H1 (cell line): ENCODE measurements at regions not wholly inside any gene's neighbourhood (a gene's known extent, or its start where the extent isn't known, plus 50 kb on each side); places are given as distances from the start of the nearest gene placed in this dataset.

Experiments used
- CTCF ChIA-PET: fragments of 300-600 bp; sonication (Branson Sonifier 250); formaldehyde crosslinking; loops from one replicate; lab custom pipeline; 2021; ENCODE audit not compliant: partially characterized antibody; lab: Charles Lee
- POLR2A ChIA-PET: fragments of 300-600 bp; sonication (Branson Sonifier 250); formaldehyde crosslinking; loops from one replicate; lab custom pipeline; 2021; ENCODE audit warnings: inconsistent platforms; ENCODE audit not compliant: partially characterized antibody; lab: Charles Lee
- DNase-seq, 2 experiments: peaks; one replicate each; pipeline versions ENCODE4 v3.0.0 to v3.0.0-alpha.2; 2010 to 2022; ENCODE audit warnings: low spot score in 2 of 2, low read depth in 1 of 2, mixed read lengths in 1 of 2
- FAIRE-seq: peaks from 2 replicates; lab custom pipeline; 2011; peaks lifted over from hg19 to GRCh38; lab: Jason Lieb, UNC
- H2AFZ ChIP-seq: 2 replicates; pipeline ENCODE4 v1.8.1; 2012; ENCODE audit warnings: low read length, inconsistent platforms
- H2AK5ac ChIP-seq: 2 replicates; pipeline ENCODE4 v1.6.1; 2013; ENCODE audit warnings: low read depth, low read length
- H2BK120ac ChIP-seq: replicated peaks from 2 replicates; pipeline ENCODE3; 2013; ENCODE audit warnings: low read depth, low read length, inconsistent platforms
- H2BK12ac ChIP-seq: 2 replicates; pipeline ENCODE4 v1.6.1; 2013; ENCODE audit warnings: low read depth, low read length
- H2BK15ac ChIP-seq: 2 replicates; pipeline ENCODE4 v1.6.1; 2013; ENCODE audit warnings: low read length
- H2BK20ac ChIP-seq: 2 replicates; pipeline ENCODE4 v1.6.1; 2013; ENCODE audit warnings: low read length
- H2BK5ac ChIP-seq: 2 replicates; pipeline ENCODE4 v1.6.1; 2013; ENCODE audit warnings: low read depth, low read length
- H3K14ac ChIP-seq: 2 replicates; pipeline ENCODE4 v1.6.1; 2013; ENCODE audit warnings: inconsistent platforms; ENCODE audit not compliant: insufficient read length
- H3K18ac ChIP-seq: 2 replicates; pipeline ENCODE4 v1.6.1; 2013; ENCODE audit warnings: low read length; ENCODE audit errors: extremely low read depth
- H3K23ac ChIP-seq: 2 replicates; pipeline ENCODE4 v1.6.1; 2013; ENCODE audit warnings: inconsistent platforms; ENCODE audit not compliant: insufficient read length
- H3K23me2 ChIP-seq: 2 replicates; pipeline ENCODE4 v1.6.1; 2013; ENCODE audit warnings: low read depth, low read length
- H3K27ac ChIP-seq: 2 replicates; pipeline ENCODE4 v1.6.1; 2011; ENCODE audit warnings: low read depth, low read length, inconsistent platforms
- H3K27me3 ChIP-seq, 4 experiments: replicated peaks in 1 of 4; 1 replicate in 1 of 4; 2 replicates in 3 of 4; pipeline versions ENCODE4 v1.6.1 to v1.8.1; 2011 to 2013; ENCODE audit warnings: low read length in 3 of 4, mild to moderate bottlenecking in 3 of 4, inconsistent platforms in 2 of 4, mixed read lengths in 2 of 4, moderate library complexity in 1 of 4; ENCODE audit not compliant: control insufficient read depth in 3 of 4, insufficient read depth in 3 of 4; ENCODE audit errors: extremely low read depth in 1 of 4
- H3K36me3 ChIP-seq, 4 experiments: 2 replicates each; pipeline versions ENCODE4 v1.6.1 to v1.8.1; 2011 to 2013; ENCODE audit warnings: mild to moderate bottlenecking in 4 of 4, low read length in 3 of 4, moderate library complexity in 2 of 4, control low read depth in 1 of 4, inconsistent platforms in 1 of 4; ENCODE audit not compliant: insufficient read depth in 4 of 4, control insufficient read depth in 2 of 4
- H3K4ac ChIP-seq: replicated peaks from 2 replicates; pipeline ENCODE3; 2013; ENCODE audit warnings: low read length, low read depth, mixed read lengths, inconsistent platforms; ENCODE audit not compliant: insufficient read length
- H3K4me1 ChIP-seq, 4 experiments: replicated peaks in 1 of 4; 1 replicate in 1 of 4; 2 replicates in 3 of 4; pipeline versions ENCODE4 v1.6.1 to v1.8.1; 2011 to 2013; ENCODE audit warnings: low read length in 3 of 4, inconsistent platforms in 2 of 4, mixed read lengths in 1 of 4; ENCODE audit not compliant: insufficient read depth in 4 of 4, control insufficient read depth in 3 of 4
- H3K4me2 ChIP-seq, 2 experiments: 2 replicates each; pipeline versions ENCODE4 v1.6.1 to v1.8.1; 2011 to 2013; ENCODE audit warnings: low read depth in 2 of 2, low read length in 2 of 2, control low read depth in 1 of 2, inconsistent platforms in 1 of 2, mild to moderate bottlenecking in 1 of 2; ENCODE audit not compliant: insufficient read depth in 1 of 2
- H3K4me3 ChIP-seq, 4 experiments: fragments of 200-600, 300-600 bp in 1 of 4; sonication (generic), shearing (Covaris generic), sonication (Bioruptor Twin) in 1 of 4; 2 replicates each; pipeline versions ENCODE4 v1.5.1 to v1.8.1; 2011 to 2016; ENCODE audit warnings: low read length in 4 of 4, low read depth in 3 of 4, control low read depth in 2 of 4, inconsistent platforms in 2 of 4, mild to moderate bottlenecking in 2 of 4, mixed read lengths in 1 of 4, moderate library complexity in 1 of 4; ENCODE audit not compliant: insufficient read depth in 2 of 4; ENCODE audit errors: extremely low read depth in 1 of 4
- H3K56ac ChIP-seq: replicated peaks from 2 replicates; pipeline ENCODE3; 2013; ENCODE audit warnings: low read depth, mild to moderate bottlenecking, mixed read lengths, low read length, inconsistent platforms; ENCODE audit not compliant: insufficient read length
- H3K79me1 ChIP-seq: 2 replicates; pipeline ENCODE4 v1.6.1; 2013; ENCODE audit warnings: low read depth, low read length, control low read depth
- H3K79me2 ChIP-seq, 2 experiments: 2 replicates each; pipeline versions ENCODE4 v1.6.1 to v1.8.1; 2012 to 2013; ENCODE audit warnings: low read length in 2 of 2, mild to moderate bottlenecking in 2 of 2, inconsistent platforms in 1 of 2; ENCODE audit not compliant: insufficient read depth in 2 of 2, control insufficient read depth in 1 of 2
- H3K9ac ChIP-seq, 4 experiments: replicated peaks in 1 of 4; 1 replicate in 1 of 4; 2 replicates in 3 of 4; pipeline versions ENCODE4 v1.6.1 to v1.8.1; 2011 to 2013; ENCODE audit warnings: low read depth in 3 of 4, low read length in 3 of 4, control low read depth in 2 of 4, mild to moderate bottlenecking in 2 of 4, moderate library complexity in 2 of 4, inconsistent platforms in 1 of 4; ENCODE audit errors: extremely low read depth in 1 of 4
- H3K9me3 ChIP-seq, 2 experiments: 2 replicates each; pipeline versions ENCODE4 v1.6.1 to v1.8.1; 2012 to 2013; ENCODE audit warnings: mild to moderate bottlenecking in 2 of 2, moderate library complexity in 2 of 2, control low read depth in 1 of 2, inconsistent platforms in 1 of 2, low read depth in 1 of 2, low read length in 1 of 2, mixed read lengths in 1 of 2; ENCODE audit not compliant: insufficient read depth in 2 of 2
- H4K20me1 ChIP-seq, 2 experiments: replicated peaks in 1 of 2; 2 replicates each; pipeline versions ENCODE3 to v1.8.1; 2011 to 2013; ENCODE audit warnings: inconsistent platforms in 2 of 2, low read length in 2 of 2, mild to moderate bottlenecking in 1 of 2; ENCODE audit not compliant: insufficient read depth in 2 of 2, control insufficient read depth in 1 of 2
- H4K5ac ChIP-seq: 2 replicates; pipeline ENCODE4 v1.6.1; 2013; ENCODE audit warnings: low read length, low read depth, mixed read lengths, inconsistent platforms; ENCODE audit not compliant: insufficient read length
- H4K8ac ChIP-seq: 2 replicates; pipeline ENCODE4 v1.8.0; 2013; ENCODE audit warnings: mild to moderate bottlenecking, moderate library complexity, low read length, inconsistent platforms; ENCODE audit not compliant: insufficient read depth; ENCODE audit errors: extremely low read depth
- H4K91ac ChIP-seq: replicated peaks from 2 replicates; pipeline ENCODE3; 2013; ENCODE audit warnings: low read length, mixed read lengths, inconsistent platforms; ENCODE audit not compliant: insufficient read length
- ASH2L ChIP-seq: fragments of 200-600, 300-600 bp; sonication (generic); IDR thresholded peaks from one replicate; pipeline ENCODE4 v1.7.1; 2017; ENCODE audit warnings: low read length
- MAFK ChIP-seq: IDR thresholded peaks from 2 replicates; pipeline ENCODE4 v1.6.1; 2012; ENCODE audit warnings: low read depth, mild to moderate bottlenecking, improper control_type of control experiment, low read length

DNA sequence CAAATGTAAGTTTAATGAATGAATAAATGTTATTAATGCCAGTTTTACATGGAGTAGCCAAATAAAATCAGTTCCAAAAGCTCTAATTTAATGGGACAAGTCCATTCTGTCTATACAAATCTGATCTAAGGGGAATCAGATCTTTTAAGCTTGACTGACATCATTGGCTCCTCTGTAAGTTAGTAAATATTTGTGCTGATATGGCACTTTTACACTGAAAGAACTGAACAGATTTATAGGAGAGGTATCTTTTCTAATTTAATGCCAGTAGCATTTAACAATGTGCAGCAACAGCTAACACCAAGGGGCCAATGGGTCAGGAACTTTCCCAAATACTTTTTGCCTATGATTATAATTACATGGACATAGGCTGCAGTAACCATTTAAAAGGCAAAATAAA lies 832.3 kb downstream of the PCDH17 start:
- H2AK5ac ChIP-seq: no peak overlapping the region
- no peak overlapping the region for H4K8ac ChIP-seq
- H3K14ac ChIP-seq: no peak overlapping the region
- H3K56ac ChIP-seq: no peak overlapping the region
- H2BK20ac ChIP-seq: no peak overlapping the region
- H3K4me2 ChIP-seq: no peak overlapping the region
- H3K4ac ChIP-seq: no peak overlapping the region
- H2BK5ac ChIP-seq: no peak overlapping the region
- no peak overlapping the region for H2AFZ ChIP-seq
- TF ChIP-seq ASH2L (no peak), MAFK (peak; percentile 69; the same call in 1 of the 2 replicates)
- TF ChIP-seq, all 59 proteins: peak for 1
- no peak for DNase-seq
- Histone ChIP-seq H3K36me3 (no peaks in the 10 kb centered on the region), H2BK15ac (no peak overlapping the region), H2BK120ac (no peak overlapping the region), H3K27ac (no peak overlapping the region), H3K23ac (no peak overlapping the region), H3K27me3 (no peaks in the 10 kb centered on the region), H2BK12ac (no peak overlapping the region), H4K91ac (no peak overlapping the region), H3K9ac (no peak overlapping the region), H4K20me1 (no peaks in the 10 kb centered on the region), H3K9me3 (no peaks in the 10 kb centered on the region), H4K5ac (no peak overlapping the region), H3K23me2 (no peaks in the 10 kb centered on the region), H3K4me3 (no peak overlapping the region), H3K79me1 (no peaks in the 10 kb centered on the region), H3K4me1 (no peaks in the 10 kb centered on the region), H3K79me2 (no peaks in the 10 kb centered on the region), H3K18ac (no peak overlapping the region)
- POLR2A ChIA-PET: no interaction called here
- CTCF ChIA-PET: no interaction called here
- FAIRE-seq: no peak
